GM21423 (cell line): ENCODE measurements at regions not wholly inside any gene's neighbourhood (a gene's known extent, or its start where the extent isn't known, plus 50 kb on each side); places are given as distances from the start of the nearest gene placed in this dataset.
"Not testable (repeated sequence)": the region's sequence is repeated elsewhere in the genome, so short reads cannot be mapped to it uniquely, and the experiment has no call there.

ENCODE experiments used
- ATAC-seq: cut with Tn5 transposase; IDR thresholded peaks from one replicate; pipeline ENCODE4 v1.9.1; 2021; ENCODE audit warnings: mild to moderate bottlenecking, moderate library complexity; ENCODE audit not compliant: unreplicated experiment

GRCh38 chr12:23350808-23351207, 598.7 kb downstream of the SOX5 start:
- ATAC-seq, result peak; percentile 85

GRCh38 chr12:23352670-23353069, 596.8 kb downstream of the SOX5 start:
- no peak for ATAC-seq

- no peak for ATAC-seq
These were observed 594.7 kb downstream of the SOX5 start for GRCh38 chr12:23354800-23355199.

- ATAC-seq, result no peak
These were observed 593.0 kb downstream of the SOX5 start for GRCh38 chr12:23356440-23356839.

- ATAC-seq, result no peak
These were observed 592.4 kb downstream of the SOX5 start for GRCh38 chr12:23356927-23357708.

GRCh38 chr12:23359975-23360701, 589.3 kb downstream of the SOX5 start:
- ATAC-seq, result no peak

- no peak for ATAC-seq
These were observed 587.5 kb downstream of the SOX5 start for GRCh38 chr12:23361971-23362370.

- no peak for ATAC-seq
These were observed 580.9 kb downstream of the SOX5 start for GRCh38 chr12:23368590-23368989.

GRCh38 chr12:23375621-23376020, 573.8 kb downstream of the SOX5 start:
- no peak for ATAC-seq

GRCh38 chr12:23376238-23376637, 573.2 kb downstream of the SOX5 start:
- ATAC-seq, result no peak

GRCh38 chr12:23380419-23381100, 568.9 kb downstream of the SOX5 start:
- no peak for ATAC-seq

- ATAC-seq, result not testable (repeated sequence)
These were observed 560.6 kb downstream of the SOX5 start for GRCh38 chr12:23388898-23389297.

- ATAC-seq, result not testable (repeated sequence)
These were observed 560.2 kb downstream of the SOX5 start for GRCh38 chr12:23389315-23389714.

- no peak for ATAC-seq
These were observed 550.0 kb downstream of the SOX5 start for GRCh38 chr12:23399402-23399933.

- ATAC-seq, result no peak
These were observed 534.3 kb downstream of the SOX5 start for GRCh38 chr12:23415180-23415579.

- no peak for ATAC-seq
These were observed 527.9 kb downstream of the SOX5 start for GRCh38 chr12:23421556-23421955.

- ATAC-seq, result no peak
These were observed 526.3 kb downstream of the SOX5 start for GRCh38 chr12:23423097-23423687.

- no peak for ATAC-seq
These were observed 525.7 kb downstream of the SOX5 start for GRCh38 chr12:23423796-23424195.

- ATAC-seq, result no peak
These were observed 524.8 kb downstream of the SOX5 start for GRCh38 chr12:23424685-23425084.

- no peak for ATAC-seq
These were observed 523.1 kb downstream of the SOX5 start for GRCh38 chr12:23426328-23426727.

- ATAC-seq, result no peak
These were observed 520.7 kb downstream of the SOX5 start for GRCh38 chr12:23428758-23429157.
